Psoas muscle (tissue), 7 donors: ENCODE measurements at regions not wholly inside any gene's neighbourhood (a gene's known extent, or its start where the extent isn't known, plus 50 kb on each side); places are given as distances from the start of the nearest gene placed in this dataset.

ENCODE experiments used
- ATAC-seq, 4 donors: fragments of 200-7000 bp; cut with Tn5 transposase; one replicate each; pipeline ENCODE4 v1.9.1; 2020; ENCODE audit warnings: moderate library complexity in 3 of 4, mild to moderate bottlenecking in 2 of 4
- DNase-seq, 2 donors: peaks; one replicate each; pipeline ENCODE4 v3.0.0-alpha.2; 2020
- H3K27ac ChIP-seq: fragments of 200-600 bp; one replicate; pipeline ENCODE4 v1.8.0; 2022
- H3K27me3 ChIP-seq, 3 donors: fragments of 200-600 bp in 1 of 3; one replicate each; pipeline versions ENCODE4 v1.6.1 to v1.8.0; 2013 to 2022; ENCODE audit warnings: low read length in 2 of 3, mild to moderate bottlenecking in 2 of 3, moderate library complexity in 1 of 3; ENCODE audit not compliant: insufficient read depth in 3 of 3
- H3K36me3 ChIP-seq, 2 donors: fragments of 200-600 bp in 1 of 2; one replicate each; pipeline versions ENCODE4 v1.6.1 to v1.8.0; 2013 to 2022; ENCODE audit warnings: low read depth in 1 of 2, mild to moderate bottlenecking in 1 of 2, moderate library complexity in 1 of 2; ENCODE audit not compliant: insufficient read depth in 1 of 2
- H3K4me1 ChIP-seq: fragments of 200-600 bp; one replicate; pipeline ENCODE4 v1.8.0; 2022
- H3K4me3 ChIP-seq: fragments of 200-600 bp; one replicate; pipeline ENCODE4 v1.8.0; 2022; ENCODE audit warnings: mild to moderate bottlenecking
- H3K9me3 ChIP-seq: fragments of 200-600 bp; one replicate; pipeline ENCODE4 v1.8.0; 2022
- WGBS, 3 donors: extraction: QIAGEN DNeasy Blood & Tissue Kit; methylation state at CpG; one replicate each; pipeline versions ENCODE4 v1.1.6 to v1.1.7; 2013; 5-methylcytosine and 5-hydroxymethylcytosine counted together
- intact Hi-C, 2 donors: fragments of 100-400 bp; cut with DNase I; formaldehyde crosslinking; loops; one replicate each; pipeline versions ENCODE4 v1.11.0 to v1.14.2; 2022
- TF ChIP-seq, protein P1 (sequence below): fragments of 200-600 bp; IDR thresholded peaks from one replicate; pipeline ENCODE4 v1.8.0; 2022; ENCODE audit warnings: antibody characterized with exemption
- donor health status: healthy with polysubstance abuse.
- donor health status: DM: no; HTN: no; CAD: no; lungs with moderate emphysema.
- donor health status: Bipolar disorder and iron deficiency.
- donor health status: healthy.
- donor health status: DM: yes; HTN: yes; CAD: no.
- donor health status: DM: no; HTN: no; CAD: no.
- donor health status: DM: yes; HTN: yes; CAD: no.

DNA sequence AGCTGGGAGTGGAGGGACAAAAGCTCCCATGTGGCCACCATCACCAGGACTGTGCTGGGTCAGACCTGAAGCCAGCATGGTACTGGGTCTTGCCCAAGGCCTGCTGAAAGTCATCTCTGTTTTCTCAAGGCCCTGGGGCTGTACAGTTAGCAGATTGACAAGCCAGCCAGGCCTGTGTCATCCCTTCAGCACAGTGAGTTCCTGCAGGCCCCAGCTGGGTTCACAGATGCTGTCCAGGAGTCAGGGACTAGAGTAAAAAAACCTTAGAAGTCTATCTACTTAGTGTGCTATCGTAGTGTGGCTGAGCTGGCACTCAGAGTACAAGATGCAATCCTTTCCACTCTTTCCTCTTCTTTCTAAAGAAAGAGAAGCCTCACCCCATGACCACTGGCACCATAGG is 246.0 kb upstream of the NAALADL2 start:
- no peaks in the 10 kb centered on the region for H3K27me3 ChIP-seq
- 46 to 84% (median 58%) methylated on average over 1 of the region's 1 CpG for WGBS, 3 donors
- TF ChIP-seq, protein P1, sequence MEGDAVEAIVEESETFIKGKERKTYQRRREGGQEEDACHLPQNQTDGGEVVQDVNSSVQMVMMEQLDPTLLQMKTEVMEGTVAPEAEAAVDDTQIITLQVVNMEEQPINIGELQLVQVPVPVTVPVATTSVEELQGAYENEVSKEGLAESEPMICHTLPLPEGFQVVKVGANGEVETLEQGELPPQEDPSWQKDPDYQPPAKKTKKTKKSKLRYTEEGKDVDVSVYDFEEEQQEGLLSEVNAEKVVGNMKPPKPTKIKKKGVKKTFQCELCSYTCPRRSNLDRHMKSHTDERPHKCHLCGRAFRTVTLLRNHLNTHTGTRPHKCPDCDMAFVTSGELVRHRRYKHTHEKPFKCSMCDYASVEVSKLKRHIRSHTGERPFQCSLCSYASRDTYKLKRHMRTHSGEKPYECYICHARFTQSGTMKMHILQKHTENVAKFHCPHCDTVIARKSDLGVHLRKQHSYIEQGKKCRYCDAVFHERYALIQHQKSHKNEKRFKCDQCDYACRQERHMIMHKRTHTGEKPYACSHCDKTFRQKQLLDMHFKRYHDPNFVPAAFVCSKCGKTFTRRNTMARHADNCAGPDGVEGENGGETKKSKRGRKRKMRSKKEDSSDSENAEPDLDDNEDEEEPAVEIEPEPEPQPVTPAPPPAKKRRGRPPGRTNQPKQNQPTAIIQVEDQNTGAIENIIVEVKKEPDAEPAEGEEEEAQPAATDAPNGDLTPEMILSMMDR, result no peak
- H3K4me1 ChIP-seq, result no peaks in the 10 kb centered on the region
- H3K27ac ChIP-seq, result no peak overlapping the region
- no peak overlapping the region for H3K4me3 ChIP-seq
- intact Hi-C loops, result no loop called here
- no peaks in the 10 kb centered on the region for H3K36me3 ChIP-seq
- H3K9me3 ChIP-seq, result no peaks in the 10 kb centered on the region
- DNase-seq (no peak), ATAC-seq (no peak)

DNA sequence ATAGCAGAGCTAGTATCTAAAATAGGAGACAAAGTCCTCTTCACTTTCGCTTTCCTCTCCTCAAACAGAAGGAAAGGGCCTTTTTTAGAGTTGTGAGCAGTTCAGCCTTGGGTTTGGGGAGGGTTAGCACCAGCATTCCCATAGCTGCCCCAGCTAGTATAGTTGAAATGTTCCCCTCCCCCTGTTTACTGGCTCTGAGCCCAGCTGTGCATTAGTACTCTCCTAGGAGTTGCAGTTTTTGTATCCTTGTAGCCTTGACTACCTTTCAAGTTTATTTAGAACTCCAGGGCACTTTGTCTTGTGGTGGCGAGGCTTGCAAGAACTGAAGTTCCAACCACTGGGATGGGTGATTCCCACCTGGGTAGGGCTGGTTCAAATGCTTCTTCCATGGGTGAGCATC is 245.1 kb upstream of the NAALADL2 start:
- WGBS, 3 donors, result 79 to 91% (median 82%) methylated on average over 2 of the region's 2 CpGs
- ATAC-seq, result no peak
- H3K4me3 ChIP-seq, result no peak overlapping the region
- TF ChIP-seq, protein P1, result no peak
- H3K9me3 ChIP-seq, result no peaks in the 10 kb centered on the region
- no peaks in the 10 kb centered on the region for H3K36me3 ChIP-seq
- H3K27me3 ChIP-seq, result no peaks in the 10 kb centered on the region
- no peaks in the 10 kb centered on the region for H3K4me1 ChIP-seq
- intact Hi-C loops, result no loop called here
- no peak for DNase-seq
- H3K27ac ChIP-seq, result no peak overlapping the region

DNA sequence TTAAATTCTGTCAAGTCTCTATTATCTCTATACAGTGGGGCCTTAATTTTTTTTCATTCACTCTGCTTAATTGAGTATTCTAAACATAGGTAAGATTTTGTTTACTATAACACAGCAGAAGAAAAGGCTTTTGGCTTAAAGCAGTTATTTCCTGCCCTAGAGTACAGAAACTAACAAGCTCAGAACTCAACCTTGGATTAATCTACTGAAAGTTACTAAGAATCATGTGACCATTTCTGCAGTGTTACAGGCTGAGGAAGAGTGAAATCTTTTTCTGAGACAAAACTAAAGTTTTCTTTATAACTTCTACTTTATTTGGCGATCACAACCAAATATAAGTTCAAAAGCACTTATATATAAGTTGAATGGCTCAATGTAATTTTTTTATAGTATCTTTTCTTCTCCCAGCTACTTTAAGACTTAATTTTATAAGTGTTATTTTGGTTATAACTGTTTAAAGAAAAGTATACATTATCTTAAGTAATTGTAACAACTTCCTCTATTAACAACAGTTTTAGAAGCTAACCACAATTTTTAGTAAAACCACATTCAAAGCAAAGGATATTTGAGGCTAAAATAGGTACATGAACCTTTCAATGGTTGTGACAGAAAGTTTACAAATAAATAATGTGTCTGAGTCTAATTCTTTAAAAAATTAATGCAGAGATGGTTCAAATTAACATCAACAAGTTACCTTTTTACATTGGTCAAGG is 240.6 kb upstream of the NAALADL2 start:
- Histone ChIP-seq H3K9me3 (no peaks in the 10 kb centered on the region), H3K4me3 (no peak overlapping the region), H3K27ac (no peak overlapping the region), H3K27me3 (no peaks in the 10 kb centered on the region), H3K4me1 (no peaks in the 10 kb centered on the region), H3K36me3 (no peaks in the 10 kb centered on the region)
- WGBS, 3 donors, result 88 to 96% (median 88%) methylated on average over 1 of the region's 1 CpG
- intact Hi-C loops, result no loop called here
- DNase-seq (no peak), ATAC-seq (no peak)
- TF ChIP-seq, protein P1, result no peak

DNA sequence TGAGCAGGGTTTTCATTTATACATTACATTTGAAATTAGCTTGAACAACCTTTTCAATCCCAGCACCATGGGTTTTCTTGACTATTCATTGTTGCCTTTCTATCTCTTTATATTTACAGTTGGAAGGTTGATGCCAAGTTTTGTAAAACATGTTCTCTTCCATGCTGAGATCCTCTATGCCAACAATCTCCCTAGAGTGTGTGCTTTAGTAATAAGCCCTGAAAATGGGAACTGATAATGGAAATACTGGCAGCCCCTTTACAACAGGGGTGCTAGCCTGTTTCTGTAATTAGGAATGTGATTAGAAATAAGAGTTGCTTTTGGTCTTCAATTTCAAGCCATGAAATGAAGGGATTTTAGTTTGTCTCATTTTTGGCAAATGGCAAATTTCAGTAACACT is 239.9 kb upstream of the NAALADL2 start:
- Histone ChIP-seq H3K4me3 (no peak overlapping the region), H3K27me3 (no peaks in the 10 kb centered on the region), H3K27ac (no peak overlapping the region), H3K36me3 (no peaks in the 10 kb centered on the region), H3K4me1 (no peaks in the 10 kb centered on the region), H3K9me3 (no peaks in the 10 kb centered on the region)
- intact Hi-C loops, result no loop called here
- TF ChIP-seq, protein P1, result no peak
- DNase-seq (no peak), ATAC-seq (no peak)

DNA sequence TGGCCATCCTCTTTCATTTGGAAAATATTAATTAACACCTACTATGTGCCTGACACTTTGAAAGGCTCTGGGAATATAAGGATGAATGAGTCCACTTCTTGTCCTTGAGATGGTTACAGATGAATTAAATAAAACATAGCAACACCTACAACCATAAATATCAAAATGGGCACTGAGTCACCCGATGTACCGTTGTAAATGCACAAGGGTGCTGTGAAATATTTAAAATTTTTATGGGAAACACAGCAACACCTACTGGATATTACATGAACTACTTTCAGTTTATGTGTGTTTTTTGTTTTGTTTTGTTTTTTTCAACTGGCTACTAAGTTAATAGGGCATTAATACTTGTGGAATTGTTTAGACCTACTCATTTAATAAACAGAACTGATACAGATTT is 239.0 kb upstream of the NAALADL2 start:
- DNase-seq, result no peak

More for the DNA sequence above, 239.0 kb upstream of the NAALADL2 start:
- no peaks in the 10 kb centered on the region for H3K27me3 ChIP-seq
- H3K4me1 ChIP-seq, result no peaks in the 10 kb centered on the region
- H3K9me3 ChIP-seq, result no peaks in the 10 kb centered on the region
- no peaks in the 10 kb centered on the region for H3K36me3 ChIP-seq
- H3K4me3 ChIP-seq, result no peak overlapping the region
- WGBS, 3 donors, result 59 to 78% (median 66%) methylated on average over 2 of the region's 2 CpGs
- H3K27ac ChIP-seq, result no peak overlapping the region
- TF ChIP-seq, protein P1, result no peak
- intact Hi-C loops, result no loop called here
- ATAC-seq, result no peak
